OCI-LY3 (cell line): ENCODE measurements at regions not wholly inside any gene's neighbourhood (a gene's known extent, or its start where the extent isn't known, plus 50 kb on each side); places are given as distances from the start of the nearest gene placed in this dataset.

Source experiments
- H2AFZ ChIP-seq: fragments of 200-600, 300-600 bp; shearing (Covaris generic); 2 replicates; pipeline ENCODE4 v1.6.0; 2014; ENCODE audit warnings: antibody characterized with exemption, low read depth, low read length
- H3K27ac ChIP-seq: fragments of 200-600, 300-600 bp; sonication (generic); 2 replicates; pipeline ENCODE4 v1.5.1; 2014; ENCODE audit warnings: mild to moderate bottlenecking, low read length, moderate library complexity, mixed read lengths
- H3K27me3 ChIP-seq: fragments of 200-600, 300-600 bp; sonication (generic); 2 replicates; pipeline ENCODE4 v1.6.1; 2014; ENCODE audit warnings: low read depth, low read length, mixed read lengths
- H3K36me3 ChIP-seq: fragments of 200-600, 300-600 bp; sonication (generic); replicated peaks from 2 replicates; pipeline ENCODE3; 2014; ENCODE audit warnings: low read depth, low read length, mixed read lengths
- H3K4me1 ChIP-seq: fragments of 300-600, 200-600 bp; sonication (generic); 2 replicates; pipeline ENCODE4 v1.6.1; 2014; ENCODE audit warnings: low read length, mixed read lengths
- H3K4me2 ChIP-seq: fragments of 200-600, 300-600 bp; sonication (generic); 2 replicates; pipeline ENCODE4 v1.6.1; 2014; ENCODE audit warnings: low read length, mixed read lengths
- H3K4me3 ChIP-seq: fragments of 300-600, 200-600 bp; sonication (generic); 2 replicates; pipeline ENCODE4 v1.5.1; 2014; ENCODE audit warnings: antibody characterized with exemption, mild to moderate bottlenecking, low read length, moderate library complexity
- H3K79me2 ChIP-seq: fragments of 300-600, 200-600 bp; shearing (Covaris generic); 2 replicates; pipeline ENCODE4 v1.6.1; 2014; ENCODE audit warnings: mild to moderate bottlenecking, low read length, mixed read lengths
- H3K9ac ChIP-seq: fragments of 300-600, 200-600 bp; shearing (Covaris generic); 2 replicates; pipeline ENCODE4 v1.6.0; 2014; ENCODE audit warnings: mild to moderate bottlenecking, low read length, moderate library complexity
- H3K9me3 ChIP-seq: fragments of 200-600, 300-600 bp; shearing (Covaris generic); 2 replicates; pipeline ENCODE4 v1.6.1; 2014; ENCODE audit warnings: low read length, mixed read lengths; ENCODE audit not compliant: insufficient read depth
- H4K20me1 ChIP-seq: fragments of 200-600, 300-600 bp; sonication (generic); 2 replicates; pipeline ENCODE4 v1.6.1; 2016; ENCODE audit warnings: low read length, mixed read lengths; ENCODE audit not compliant: insufficient read depth
- EZH2phosphoT487 ChIP-seq: fragments of 200-600 bp; shearing (Covaris generic); IDR thresholded peaks from 2 replicates; pipeline ENCODE4 v1.6.1; 2018; ENCODE audit warnings: antibody characterized with exemption, mixed run types, low read depth
- TF ChIP-seq, protein P1 (sequence below): fragments of 200-600, 300-600 bp; sonication (generic); IDR thresholded peaks from 2 replicates; pipeline ENCODE4 v1.5.1; 2014; ENCODE audit warnings: antibody characterized with exemption, low read length, low read depth

DNA sequence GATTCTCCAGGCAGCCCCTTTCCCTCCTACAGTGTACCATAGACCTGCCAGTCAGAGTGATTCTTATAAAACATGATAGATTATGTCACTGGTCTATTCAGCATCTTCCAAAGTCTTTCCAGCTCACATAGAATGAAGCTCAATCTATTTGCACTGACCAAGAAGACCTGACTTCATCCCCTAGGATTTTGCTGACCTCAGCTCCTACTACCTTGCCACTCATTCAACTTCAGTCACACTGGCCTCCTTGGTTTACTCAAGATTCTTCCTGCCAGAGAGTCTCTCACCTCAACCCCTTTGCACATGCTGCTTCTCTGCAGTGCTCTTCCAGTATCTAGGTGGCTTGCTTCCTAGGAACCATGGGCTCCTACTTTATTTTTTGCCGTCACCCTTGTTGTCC, 392.9 kb downstream of the PID1 start:
- Histone ChIP-seq H3K9ac (no peak overlapping the region), H3K4me3 (no peak overlapping the region), H3K4me1 (peaks cover 10% of the 10 kb centered on the region; the same call in 1 of the 2 replicates), H3K27ac (no peak overlapping the region), H4K20me1 (no peaks in the 10 kb centered on the region), H3K27me3 (no peaks in the 10 kb centered on the region), H3K79me2 (no peaks in the 10 kb centered on the region), H2AFZ (no peak overlapping the region), H3K36me3 (no peaks in the 10 kb centered on the region), H3K4me2 (no peak overlapping the region), H3K9me3 (no peaks in the 10 kb centered on the region)
- TF ChIP-seq, protein P1, sequence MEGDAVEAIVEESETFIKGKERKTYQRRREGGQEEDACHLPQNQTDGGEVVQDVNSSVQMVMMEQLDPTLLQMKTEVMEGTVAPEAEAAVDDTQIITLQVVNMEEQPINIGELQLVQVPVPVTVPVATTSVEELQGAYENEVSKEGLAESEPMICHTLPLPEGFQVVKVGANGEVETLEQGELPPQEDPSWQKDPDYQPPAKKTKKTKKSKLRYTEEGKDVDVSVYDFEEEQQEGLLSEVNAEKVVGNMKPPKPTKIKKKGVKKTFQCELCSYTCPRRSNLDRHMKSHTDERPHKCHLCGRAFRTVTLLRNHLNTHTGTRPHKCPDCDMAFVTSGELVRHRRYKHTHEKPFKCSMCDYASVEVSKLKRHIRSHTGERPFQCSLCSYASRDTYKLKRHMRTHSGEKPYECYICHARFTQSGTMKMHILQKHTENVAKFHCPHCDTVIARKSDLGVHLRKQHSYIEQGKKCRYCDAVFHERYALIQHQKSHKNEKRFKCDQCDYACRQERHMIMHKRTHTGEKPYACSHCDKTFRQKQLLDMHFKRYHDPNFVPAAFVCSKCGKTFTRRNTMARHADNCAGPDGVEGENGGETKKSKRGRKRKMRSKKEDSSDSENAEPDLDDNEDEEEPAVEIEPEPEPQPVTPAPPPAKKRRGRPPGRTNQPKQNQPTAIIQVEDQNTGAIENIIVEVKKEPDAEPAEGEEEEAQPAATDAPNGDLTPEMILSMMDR, result no peak
- TF ChIP-seq EZH2phosphoT487, result no peak

DNA sequence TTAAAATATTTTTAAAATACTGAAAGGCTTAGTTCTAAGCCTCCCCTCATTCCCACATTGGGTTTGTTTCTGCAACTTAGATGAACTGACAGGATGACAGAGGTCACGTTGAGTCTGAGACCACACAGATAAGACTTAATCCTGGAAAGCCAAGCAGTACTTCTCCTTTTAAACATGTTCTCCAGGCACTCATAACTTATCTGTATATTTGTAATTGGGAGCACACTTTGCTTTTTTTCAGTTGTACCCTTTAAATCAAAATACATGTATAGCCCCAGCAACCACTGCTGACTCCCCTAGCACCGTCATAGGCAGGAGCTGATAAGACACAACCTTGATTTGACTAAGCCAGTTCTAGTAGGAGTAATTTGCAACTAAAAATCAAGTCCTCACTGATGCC, 394.8 kb downstream of the PID1 start:
- H3K9me3 ChIP-seq, result no peaks in the 10 kb centered on the region
- H3K27ac ChIP-seq, result no peak overlapping the region
- peaks cover 14% of the 10 kb centered on the region for H3K4me1 ChIP-seq
- H3K27me3 ChIP-seq, result no peaks in the 10 kb centered on the region
- no peaks in the 10 kb centered on the region for H3K36me3 ChIP-seq
- H3K9ac ChIP-seq, result no peak overlapping the region
- no peak overlapping the region for H2AFZ ChIP-seq
- no peaks in the 10 kb centered on the region for H4K20me1 ChIP-seq
- H3K4me2 ChIP-seq, result no peak overlapping the region
- no peak overlapping the region for H3K4me3 ChIP-seq
- H3K79me2 ChIP-seq, result no peaks in the 10 kb centered on the region
- TF ChIP-seq, protein P1, result no peak
- TF ChIP-seq EZH2phosphoT487, result no peak

DNA sequence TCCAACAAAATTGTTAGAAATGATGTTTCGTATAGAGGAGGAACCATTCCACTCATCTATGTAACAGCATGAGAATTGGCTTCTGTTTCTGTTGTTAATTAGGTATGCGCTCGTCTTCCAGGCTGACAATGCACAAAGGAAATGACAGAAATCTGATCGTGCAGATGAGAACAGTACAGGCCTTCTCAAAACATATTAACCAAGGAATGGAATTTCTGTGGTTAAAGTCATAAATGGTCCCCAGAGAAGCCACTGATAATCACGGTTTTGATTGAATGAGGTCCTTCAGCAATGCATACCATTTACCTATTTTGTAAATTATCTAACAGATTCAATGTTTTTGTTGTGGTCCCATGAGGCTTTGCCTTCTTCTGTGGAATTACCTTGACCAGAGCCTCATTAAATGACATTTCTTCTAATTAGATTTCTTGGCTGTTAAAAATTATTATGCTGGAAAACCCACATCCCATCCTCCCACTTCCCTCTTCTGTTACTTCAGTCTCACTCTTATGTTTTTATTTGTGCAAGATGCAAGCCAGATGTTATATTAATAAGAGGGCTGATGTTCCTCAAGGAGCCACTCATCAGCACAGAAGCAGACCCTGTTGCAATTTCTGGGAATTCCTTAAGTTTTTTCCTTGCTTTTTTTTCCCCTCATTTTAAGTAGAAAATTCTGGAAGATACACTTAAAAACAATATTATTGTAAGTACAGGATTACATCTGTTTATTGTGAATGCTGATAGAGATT, 395.8 kb downstream of the PID1 start:
- H3K36me3 ChIP-seq, result no peaks in the 10 kb centered on the region
- no peaks in the 10 kb centered on the region for H3K27me3 ChIP-seq
- H3K27ac ChIP-seq, result no peak overlapping the region
- no peaks in the 10 kb centered on the region for H4K20me1 ChIP-seq
- no peaks in the 10 kb centered on the region for H3K9me3 ChIP-seq
- H3K9ac ChIP-seq, result no peak overlapping the region
- no peak overlapping the region for H3K4me2 ChIP-seq
- no peaks in the 10 kb centered on the region for H3K79me2 ChIP-seq
- TF ChIP-seq EZH2phosphoT487, result no peak
- TF ChIP-seq, protein P1, result no peak
- no peak overlapping the region for H3K4me3 ChIP-seq
- H3K4me1 ChIP-seq, result peaks cover 23% of the 10 kb centered on the region
- no peak overlapping the region for H2AFZ ChIP-seq

DNA sequence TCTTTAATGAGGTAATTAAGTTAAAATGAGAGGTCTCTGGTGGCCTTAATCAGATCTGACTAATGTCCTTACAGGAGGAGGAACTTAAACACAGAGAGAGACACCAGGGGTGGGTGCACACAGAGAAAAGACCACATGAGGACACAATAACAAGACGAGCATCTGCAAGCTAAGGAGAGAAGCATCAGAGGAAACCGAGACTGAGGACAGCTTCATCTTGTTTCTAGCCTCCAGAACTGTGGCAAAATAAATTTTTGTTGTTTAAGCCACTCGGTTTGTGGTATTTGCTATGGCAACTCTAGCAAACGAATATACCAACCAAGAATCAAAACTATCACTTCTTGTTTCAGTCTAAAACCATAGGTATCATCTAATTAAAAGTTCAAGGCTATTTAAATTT, 400.1 kb downstream of the PID1 start:
- H3K9ac ChIP-seq, result no peak overlapping the region
- no peaks in the 10 kb centered on the region for H3K36me3 ChIP-seq
- peak overlapping the region; percentile 58 for H3K27ac ChIP-seq
- H4K20me1 ChIP-seq, result no peaks in the 10 kb centered on the region
- TF ChIP-seq, protein P1, result no peak
- no peak overlapping the region for H3K4me3 ChIP-seq
- no peaks in the 10 kb centered on the region for H3K9me3 ChIP-seq
- H2AFZ ChIP-seq, result no peak overlapping the region
- peaks cover 23% of the 10 kb centered on the region for H3K4me1 ChIP-seq
- H3K27me3 ChIP-seq, result no peaks in the 10 kb centered on the region
- H3K79me2 ChIP-seq, result no peaks in the 10 kb centered on the region
- H3K4me2 ChIP-seq, result peak overlapping the region; percentile 6; the same call in 1 of the 2 replicates
